Mucosa of descending colon (tissue), 3 donors: ENCODE measurements at regions not wholly inside any gene's neighbourhood (a gene's known extent, or its start where the extent isn't known, plus 50 kb on each side); places are given as distances from the start of the nearest gene placed in this dataset.

Experiments used
- ATAC-seq: fragments of 200-7000 bp; cut with Tn5 transposase; one replicate; pipeline ENCODE4 v1.9.1; 2020; ENCODE audit warnings: mild to moderate bottlenecking, moderate library complexity
- DNase-seq, 3 donors: peaks; one replicate each; pipeline ENCODE4 v3.0.0-alpha.2; 2020
- H3K36me3 ChIP-seq: fragments of 200-600 bp; one replicate; pipeline ENCODE4 v1.8.0; 2021; ENCODE audit warnings: low read depth, mild to moderate bottlenecking
- H3K4me1 ChIP-seq: fragments of 200-600 bp; one replicate; pipeline ENCODE4 v1.8.0; 2021; ENCODE audit warnings: low read depth, mild to moderate bottlenecking
- H3K4me3 ChIP-seq: fragments of 200-600 bp; one replicate; pipeline ENCODE4 v1.8.0; 2021; ENCODE audit warnings: mild to moderate bottlenecking
- H3K9me3 ChIP-seq: fragments of 200-600 bp; one replicate; pipeline ENCODE4 v1.8.0; 2021; ENCODE audit warnings: mild to moderate bottlenecking
- intact Hi-C, 2 donors: fragments of 100-400 bp; cut with DNase I in 1 of 2; cut with micrococcal nuclease in 1 of 2; formaldehyde crosslinking; loops; one replicate each; pipeline versions ENCODE4 v1.11.0 to v1.11.1; 2022; cut with DNase I, micrococcal nuclease
- TF ChIP-seq, protein P1 (sequence below): fragments of 200-600 bp; IDR thresholded peaks from one replicate; pipeline ENCODE4 v1.8.0; 2022; ENCODE audit warnings: antibody characterized with exemption, mild to moderate bottlenecking
- donor health status: DM: no; HTN: no; CAD: no; lungs with moderate emphysema.
- donor health status: DM: no; HTN: no; CAD: no.
- donor health status: DM: no; HTN: yes; CAD: no.

DNA sequence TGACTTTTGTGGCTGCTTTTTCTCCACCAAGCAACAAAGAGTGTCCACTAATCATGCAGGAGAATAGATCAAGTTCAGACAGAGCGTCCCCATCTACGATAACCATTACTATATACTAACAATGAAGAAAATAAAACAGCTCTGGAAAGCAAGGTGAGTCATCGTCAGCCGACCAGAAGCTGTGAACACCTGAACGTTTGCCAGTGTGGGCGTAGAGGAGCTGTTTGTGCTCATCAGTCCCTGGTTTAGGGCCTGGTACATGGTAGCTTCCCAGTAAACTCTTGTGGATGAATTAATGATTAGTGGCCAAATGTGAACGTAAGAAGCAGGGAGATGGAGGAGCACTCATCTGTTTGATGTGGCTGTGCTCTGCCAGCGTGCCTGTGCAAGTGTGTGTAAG lies 180.7 kb downstream of the EVX1 start:
- H3K4me1 ChIP-seq: peaks cover 26% of the 10 kb centered on the region
- H3K9me3 ChIP-seq: no peaks in the 10 kb centered on the region
- H3K36me3 ChIP-seq: no peaks in the 10 kb centered on the region
- H3K4me3 ChIP-seq: no peak overlapping the region
- intact Hi-C loops: no loop called here
- TF ChIP-seq, protein P1, sequence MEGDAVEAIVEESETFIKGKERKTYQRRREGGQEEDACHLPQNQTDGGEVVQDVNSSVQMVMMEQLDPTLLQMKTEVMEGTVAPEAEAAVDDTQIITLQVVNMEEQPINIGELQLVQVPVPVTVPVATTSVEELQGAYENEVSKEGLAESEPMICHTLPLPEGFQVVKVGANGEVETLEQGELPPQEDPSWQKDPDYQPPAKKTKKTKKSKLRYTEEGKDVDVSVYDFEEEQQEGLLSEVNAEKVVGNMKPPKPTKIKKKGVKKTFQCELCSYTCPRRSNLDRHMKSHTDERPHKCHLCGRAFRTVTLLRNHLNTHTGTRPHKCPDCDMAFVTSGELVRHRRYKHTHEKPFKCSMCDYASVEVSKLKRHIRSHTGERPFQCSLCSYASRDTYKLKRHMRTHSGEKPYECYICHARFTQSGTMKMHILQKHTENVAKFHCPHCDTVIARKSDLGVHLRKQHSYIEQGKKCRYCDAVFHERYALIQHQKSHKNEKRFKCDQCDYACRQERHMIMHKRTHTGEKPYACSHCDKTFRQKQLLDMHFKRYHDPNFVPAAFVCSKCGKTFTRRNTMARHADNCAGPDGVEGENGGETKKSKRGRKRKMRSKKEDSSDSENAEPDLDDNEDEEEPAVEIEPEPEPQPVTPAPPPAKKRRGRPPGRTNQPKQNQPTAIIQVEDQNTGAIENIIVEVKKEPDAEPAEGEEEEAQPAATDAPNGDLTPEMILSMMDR: no peak
- peak; percentile 70 to 87 (median 78) for DNase-seq
- ATAC-seq: peak; percentile 72

DNA sequence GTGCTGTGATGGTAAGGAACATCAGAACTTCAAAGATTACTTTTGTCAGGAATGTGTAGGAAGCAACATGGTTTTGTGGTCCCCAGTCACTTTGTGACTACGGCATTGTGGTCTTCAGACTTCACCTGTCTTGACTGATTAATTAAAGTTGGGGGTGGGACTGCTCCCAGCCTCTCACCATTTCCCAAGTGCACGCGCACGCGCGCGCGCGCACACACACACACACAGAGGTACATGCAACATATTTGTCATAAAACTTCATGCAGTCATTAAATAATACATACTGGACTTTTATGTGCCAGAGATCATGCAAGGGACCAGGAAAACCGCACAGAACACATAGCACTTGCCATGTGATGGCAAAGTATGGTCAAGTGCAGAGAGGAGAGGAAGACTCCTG lies 181.2 kb downstream of the EVX1 start:
- intact Hi-C loops: no loop called here
- Histone ChIP-seq H3K4me1 (peaks cover 26% of the 10 kb centered on the region), H3K4me3 (no peak overlapping the region), H3K36me3 (no peaks in the 10 kb centered on the region), H3K9me3 (no peaks in the 10 kb centered on the region)
- TF ChIP-seq, protein P1: no peak
- ATAC-seq: no peak
- DNase-seq: peak in 1 of 3 donors; percentile 32

DNA sequence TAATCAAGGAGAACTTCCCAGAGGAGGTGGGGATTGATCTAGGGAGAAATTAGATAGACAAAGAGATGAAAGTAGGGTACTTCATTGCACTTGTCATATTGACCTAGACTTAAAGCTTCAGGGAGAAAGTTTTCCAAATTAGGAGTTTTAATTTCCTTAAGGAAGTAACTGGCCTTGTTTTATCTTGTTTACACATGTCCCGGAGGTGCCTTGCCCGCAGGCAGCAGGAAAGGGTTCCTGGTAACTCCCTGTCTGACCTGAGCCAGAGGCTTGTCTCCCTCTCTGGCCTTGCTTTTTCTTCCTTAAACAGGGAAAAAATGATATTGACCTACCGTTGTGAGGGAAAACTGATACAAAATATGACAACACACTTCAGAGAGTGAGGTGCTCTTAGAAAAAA lies 181.6 kb downstream of the EVX1 start:
- TF ChIP-seq, protein P1: no peak
- peak; percentile 79 for ATAC-seq
- peak; percentile 57 to 84 (median 65) for DNase-seq
- Histone ChIP-seq H3K4me1 (peaks cover 26% of the 10 kb centered on the region), H3K36me3 (no peaks in the 10 kb centered on the region), H3K4me3 (no peak overlapping the region), H3K9me3 (no peaks in the 10 kb centered on the region)
- intact Hi-C loops: no loop called here

DNA sequence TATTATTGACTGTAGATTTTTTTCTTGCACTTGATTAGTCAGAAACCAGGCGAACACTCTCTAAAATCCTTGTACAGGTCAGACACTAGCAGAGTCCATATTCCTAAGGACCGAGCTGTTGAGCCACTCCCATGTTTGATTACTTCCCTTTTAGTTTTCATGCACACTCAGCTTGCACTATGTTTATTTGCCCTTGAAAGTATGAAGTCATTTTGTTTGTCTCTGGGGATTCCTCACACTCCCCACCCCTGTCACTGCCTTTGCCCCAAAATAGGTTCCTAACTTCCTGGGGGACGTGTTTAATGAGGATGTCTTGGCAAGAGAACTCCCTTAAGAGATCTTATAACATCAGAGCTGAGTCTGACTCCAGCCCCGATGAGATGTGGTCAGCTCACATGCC lies 182.1 kb downstream of the EVX1 start:
- Histone ChIP-seq H3K36me3 (no peaks in the 10 kb centered on the region), H3K4me1 (peaks cover 24% of the 10 kb centered on the region), H3K9me3 (no peaks in the 10 kb centered on the region), H3K4me3 (no peak overlapping the region)
- TF ChIP-seq, protein P1: no peak
- peak; percentile 80 for ATAC-seq
- peak in 1 of 3 donors; percentile 44 for DNase-seq
- intact Hi-C loops: no loop called here

DNA sequence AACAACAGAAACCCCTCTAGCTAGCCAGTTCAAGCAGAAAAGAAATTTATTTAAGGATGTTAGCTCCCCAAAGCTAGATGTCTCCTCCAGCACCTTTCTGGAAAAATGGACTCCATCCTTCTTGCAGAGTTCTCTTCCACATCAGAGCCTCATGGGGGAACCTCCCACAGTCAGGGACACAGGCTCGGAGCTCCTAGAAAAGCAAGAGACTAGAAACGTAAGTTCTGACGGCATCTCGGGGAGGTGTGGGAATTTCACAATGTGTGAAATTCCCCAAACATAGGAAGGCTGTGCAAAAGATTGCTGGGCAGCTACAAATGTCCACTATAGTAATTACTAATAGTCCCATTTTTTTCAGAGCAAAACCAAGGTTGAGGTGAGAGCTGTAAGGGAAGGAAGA lies 184.8 kb downstream of the EVX1 start:
- ATAC-seq (no peak), DNase-seq (no peak)
- Histone ChIP-seq H3K4me3 (no peak overlapping the region), H3K9me3 (no peaks in the 10 kb centered on the region), H3K4me1 (peaks cover 15% of the 10 kb centered on the region), H3K36me3 (no peaks in the 10 kb centered on the region)
- TF ChIP-seq, protein P1: no peak
- intact Hi-C loops: no loop called here

DNA sequence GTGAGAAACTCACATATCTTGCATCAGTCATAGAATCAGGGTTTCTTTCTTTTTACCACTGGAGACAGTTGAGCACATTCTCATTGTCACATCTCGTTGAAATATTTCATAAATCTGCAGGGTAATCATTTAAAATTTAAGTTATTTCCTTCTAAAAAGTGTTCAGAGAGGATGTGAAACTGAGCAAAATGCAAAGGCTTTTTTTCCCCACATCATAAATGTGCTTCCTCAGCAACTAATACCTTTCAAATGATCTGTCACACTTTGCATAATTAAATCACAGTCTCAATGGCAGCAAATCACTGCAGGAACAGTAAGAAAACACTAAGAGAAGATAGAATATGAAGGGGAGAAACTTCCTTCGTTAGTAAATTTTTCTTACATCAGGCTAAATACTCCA lies 187.5 kb downstream of the EVX1 start:
- Histone ChIP-seq H3K4me1 (no peaks in the 10 kb centered on the region), H3K36me3 (no peaks in the 10 kb centered on the region), H3K9me3 (no peaks in the 10 kb centered on the region), H3K4me3 (no peak overlapping the region)
- ATAC-seq (no peak), DNase-seq (no peak)
- TF ChIP-seq, protein P1: no peak
- intact Hi-C loops: no loop called here
